IMR-90 (cell line): ENCODE measurements at regions not wholly inside any gene's neighbourhood (a gene's known extent, or its start where the extent isn't known, plus 50 kb on each side); places are given as distances from the start of the nearest gene placed in this dataset.

Experiments
- ATAC-seq: fragments of 200-7000 bp; cut with Tn5 transposase; 2 replicates; pipeline ENCODE4 v1.9.1; 2020; ENCODE audit warnings: low read depth, mild to moderate bottlenecking, moderate library complexity
- BruUV-seq: library from RNA; stranded (reverse); fragments of 400-500 nt; replicated peaks from 2 replicates; lab custom pipeline; 2021; lab: Mats Ljungman, UMichigan
- CTCF ChIA-PET: fragments of 300-600 bp; formaldehyde crosslinking; extraction: SDS; loops from one replicate; lab custom pipeline; 2021; ENCODE audit warnings: antibody characterized with exemption; lab: Yijun Ruan, JAX
- POLR2A ChIA-PET: fragments of 300-600 bp; sonication (Branson Sonifier 250); formaldehyde crosslinking; loops from one replicate; lab custom pipeline; 2022; ENCODE audit warnings: antibody characterized with exemption; ENCODE audit not compliant: unreplicated experiment; lab: Charles Lee
- DNase-seq: peaks from one replicate; pipeline ENCODE4 v3.0.0; 2013
- H2AFZ ChIP-seq: replicated peaks from 2 replicates; pipeline ENCODE3; 2013; ENCODE audit warnings: low read length, mild to moderate bottlenecking; ENCODE audit not compliant: poor library complexity
- H2AK5ac ChIP-seq: 2 replicates; pipeline ENCODE4 v1.6.1; 2013; ENCODE audit warnings: low read depth, low read length, inconsistent platforms
- H2AK9ac ChIP-seq: replicated peaks from 2 replicates; pipeline ENCODE3; 2013; ENCODE audit warnings: mild to moderate bottlenecking, low read depth, low read length, moderate library complexity; ENCODE audit not compliant: poor library complexity
- H2BK120ac ChIP-seq: 2 replicates; pipeline ENCODE4 v1.6.1; 2013; ENCODE audit warnings: low read depth, low read length, inconsistent platforms
- H2BK15ac ChIP-seq: 3 replicates; pipeline ENCODE4 v1.6.1; 2013; ENCODE audit warnings: low read depth, low read length, inconsistent platforms
- H2BK20ac ChIP-seq: 2 replicates; pipeline ENCODE4 v1.6.1; 2013; ENCODE audit warnings: low read depth, mild to moderate bottlenecking, inconsistent platforms, low read length, moderate library complexity
- H2BK5ac ChIP-seq: 2 replicates; pipeline ENCODE4 v1.6.1; 2013; ENCODE audit warnings: mild to moderate bottlenecking, low read depth, low read length, inconsistent platforms; ENCODE audit not compliant: poor library complexity, severe bottlenecking
- H3K14ac ChIP-seq: replicated peaks from 2 replicates; pipeline ENCODE4 v1.6.1; 2013; ENCODE audit warnings: low read depth, low read length, inconsistent platforms
- H3K18ac ChIP-seq: 2 replicates; pipeline ENCODE4 v1.6.1; 2013; ENCODE audit warnings: low read depth, low read length, control low read depth
- H3K23ac ChIP-seq: 2 replicates; pipeline ENCODE4 v1.6.1; 2013; ENCODE audit warnings: low read depth, low read length, inconsistent platforms
- H3K27ac ChIP-seq: 2 replicates; pipeline ENCODE4 v1.5.1; 2013; ENCODE audit warnings: mild to moderate bottlenecking, control low read depth, low read length; ENCODE audit not compliant: insufficient read depth
- H3K27me3 ChIP-seq: 2 replicates; pipeline ENCODE4 v1.6.1; 2013; ENCODE audit warnings: low read length; ENCODE audit not compliant: control insufficient read depth, insufficient read depth
- H3K36me3 ChIP-seq: 2 replicates; pipeline ENCODE4 v1.6.1; 2013; ENCODE audit warnings: low read length, mixed read lengths; ENCODE audit not compliant: control insufficient read depth, insufficient read depth
- H3K4ac ChIP-seq: 2 replicates; pipeline ENCODE4 v1.6.1; 2013; ENCODE audit warnings: low read depth, low read length, inconsistent platforms
- H3K4me1 ChIP-seq: 2 replicates; pipeline ENCODE4 v1.6.1; 2013; ENCODE audit warnings: low read length, mixed read lengths; ENCODE audit not compliant: control insufficient read depth, insufficient read depth
- H3K4me2 ChIP-seq: 2 replicates; pipeline ENCODE4 v1.6.1; 2013; ENCODE audit warnings: low read depth, mild to moderate bottlenecking, control low read depth, low read length, moderate library complexity
- H3K4me3 ChIP-seq: 2 replicates; pipeline ENCODE4 v1.5.1; 2013; ENCODE audit warnings: low read depth, mild to moderate bottlenecking, control low read depth, low read length, moderate library complexity; ENCODE audit not compliant: insufficient read depth
- H3K56ac ChIP-seq: 2 replicates; pipeline ENCODE4 v1.6.1; 2013; ENCODE audit warnings: low read length, inconsistent platforms; ENCODE audit not compliant: insufficient read depth; ENCODE audit errors: extremely low read depth
- H3K79me1 ChIP-seq, 2 experiments: 2 replicates each; pipeline ENCODE4 v1.6.1; 2013; ENCODE audit warnings: low read length in 2 of 2, inconsistent platforms in 1 of 2, low read depth in 1 of 2
- H3K9ac ChIP-seq: 2 replicates; pipeline ENCODE4 v1.6.1; 2013; ENCODE audit warnings: low read depth, low read length, control low read depth
- H3K9me1 ChIP-seq: 2 replicates; pipeline ENCODE4 v1.6.1; 2013; ENCODE audit warnings: low read length, inconsistent platforms; ENCODE audit not compliant: insufficient read depth
- H3K9me3 ChIP-seq: 2 replicates; pipeline ENCODE4 v1.6.1; 2013; ENCODE audit warnings: low read length; ENCODE audit not compliant: control insufficient read depth, insufficient read depth
- H4K20me1 ChIP-seq: 2 replicates; pipeline ENCODE4 v1.6.1; 2013; ENCODE audit warnings: low read length, inconsistent platforms; ENCODE audit not compliant: insufficient read depth
- H4K5ac ChIP-seq: 2 replicates; pipeline ENCODE4 v1.6.1; 2013; ENCODE audit warnings: mild to moderate bottlenecking, low read depth, low read length, control low read depth
- H4K8ac ChIP-seq, 2 experiments: 2 replicates each; pipeline ENCODE4 v1.6.1; 2013; ENCODE audit warnings: low read depth in 2 of 2, low read length in 2 of 2, control low read depth in 1 of 2, inconsistent platforms in 1 of 2
- H4K91ac ChIP-seq: 2 replicates; pipeline ENCODE4 v1.6.1; 2013; ENCODE audit warnings: low read depth, low read length, inconsistent platforms; ENCODE audit not compliant: insufficient read depth
- BHLHE40 ChIP-seq: fragments of 150-350 bp; IDR thresholded peaks from 2 replicates; pipeline ENCODE4 v1.6.1; 2016; ENCODE audit warnings: mild to moderate bottlenecking, low read depth, low read length
- CEBPB ChIP-seq: IDR thresholded peaks from 2 replicates; pipeline ENCODE4 v1.6.1; 2012; ENCODE audit warnings: low read depth, low read length, improper control_type of control experiment
- CHD1 ChIP-seq: IDR thresholded peaks from 2 replicates; pipeline ENCODE4 v1.6.1; 2012; ENCODE audit warnings: low read depth, low read length, improper control_type of control experiment
- FOS ChIP-seq: fragments of 150-350 bp; IDR thresholded peaks from 2 replicates; pipeline ENCODE4 v1.6.1; 2016; ENCODE audit warnings: low read depth, low read length
- MAFK ChIP-seq: IDR thresholded peaks from 2 replicates; pipeline ENCODE4 v1.6.1; 2012; ENCODE audit warnings: low read depth, low read length, improper control_type of control experiment
- MAZ ChIP-seq: IDR thresholded peaks from 2 replicates; pipeline ENCODE4 v1.6.1; 2012; ENCODE audit warnings: low read depth, mild to moderate bottlenecking, low read length, improper control_type of control experiment, moderate library complexity, borderline replicate concordance
- MXI1 ChIP-seq: IDR thresholded peaks from 2 replicates; pipeline ENCODE4 v1.6.1; 2012; ENCODE audit warnings: low read depth, mild to moderate bottlenecking, low read length, moderate library complexity, borderline replicate concordance
- NFE2L2 ChIP-seq: fragments of 150-350 bp; IDR thresholded peaks from 2 replicates; pipeline ENCODE4 v1.6.1; 2016; ENCODE audit warnings: low read depth, mild to moderate bottlenecking, low read length
- POLR2A ChIP-seq: IDR thresholded peaks from 2 replicates; pipeline ENCODE4 v1.6.1; 2012; ENCODE audit warnings: mild to moderate bottlenecking, low read depth, low read length
- RAD21 ChIP-seq: IDR thresholded peaks from 2 replicates; pipeline ENCODE4 v1.6.1; 2012; ENCODE audit warnings: low read length, improper control_type of control experiment
- RCOR1 ChIP-seq: IDR thresholded peaks from 2 replicates; pipeline ENCODE4 v1.6.1; 2012; ENCODE audit warnings: mild to moderate bottlenecking, low read length, improper control_type of control experiment; ENCODE audit not compliant: insufficient replicate concordance
- RFX5 ChIP-seq: IDR thresholded peaks from 2 replicates; pipeline ENCODE4 v1.8.0; 2012; ENCODE audit warnings: low read depth, mild to moderate bottlenecking, low read length, moderate library complexity
- SMC3 ChIP-seq: fragments of 150-350 bp; IDR thresholded peaks from 2 replicates; pipeline ENCODE4 v1.6.1; 2016; ENCODE audit warnings: low read depth, mild to moderate bottlenecking, antibody characterized with exemption, low read length, moderate library complexity
- USF2 ChIP-seq: fragments of 150-350 bp; IDR thresholded peaks from 2 replicates; pipeline ENCODE4 v1.6.1; 2017; ENCODE audit warnings: mild to moderate bottlenecking, antibody characterized with exemption, low read length, low read depth
- WGBS, 2 experiments: methylation state at CpG; one replicate each; pipeline versions ENCODE4 v1.1.5 to v1.1.7; 2013; ENCODE audit warnings: missing lambda C conversion rate in 2 of 2; ENCODE audit not compliant: insufficient read length in 1 of 2; ENCODE audit errors: extremely low coverage in 2 of 2; 5-methylcytosine and 5-hydroxymethylcytosine counted together
- dilution Hi-C: fragments of 300-500 bp; cut with HindIII; formaldehyde crosslinking; loops from one replicate; pipeline ENCODE4 v1.14.3; 2018; ENCODE audit warnings: low sequenced_read_pairs; ENCODE audit not compliant: unreplicated experiment
- in situ Hi-C: fragments of 300-500 bp; cut with MboI; formaldehyde crosslinking; loops from 3 replicates; pipeline ENCODE4 v1.14.3; 2019; ENCODE audit warnings: low sequenced_read_pairs, inconsistent platforms, mixed read lengths
- intact Hi-C: fragments of 100-400 bp; cut with micrococcal nuclease; formaldehyde crosslinking; loops from 2 replicates; pipeline ENCODE4 v1.10.0; 2022
- TF ChIP-seq, protein P1 (sequence below): conservative IDR thresholded peaks from 2 replicates; pipeline ENCODE4 v1.5.1; 2012; ENCODE audit warnings: mild to moderate bottlenecking, low read depth, low read length, improper control_type of control experiment
- TF ChIP-seq, protein P2 (sequence below): fragments of 150-350 bp; IDR thresholded peaks from 2 replicates; pipeline ENCODE4 v1.6.1; 2016; ENCODE audit warnings: low read depth, mild to moderate bottlenecking, low read length, moderate library complexity, borderline replicate concordance

GRCh38 chr5:130706696-130707095 is 458.4 kb downstream of the HINT1 start:
- H3K27me3 ChIP-seq = no peaks in the 10 kb centered on the region
- H4K20me1 ChIP-seq = no peaks in the 10 kb centered on the region
- no peak overlapping the region for H2BK20ac ChIP-seq
- no peak overlapping the region for H2AFZ ChIP-seq
- no TSS peak for BruUV-seq
- H3K56ac ChIP-seq = no peak overlapping the region
- H3K9me3 ChIP-seq = 0 out of 2 replicates have a peak, but pooled peaks cover 3% of the 10 kb centered on the region
- intact Hi-C loops (no loop called here), in situ Hi-C loops (no loop called here), dilution Hi-C loops (no loop called here)
- no peak overlapping the region for H4K91ac ChIP-seq
- H3K4me2 ChIP-seq = no peak overlapping the region
- H4K5ac ChIP-seq = no peak overlapping the region
- no peaks in the 10 kb centered on the region for H3K9me1 ChIP-seq
- H3K4me3 ChIP-seq = no peak overlapping the region
- no peak for TF ChIP-seq SMC3
- TF ChIP-seq CEBPB = no peak
- no peak for TF ChIP-seq NFE2L2
- TF ChIP-seq MXI1 = no peak
- TF ChIP-seq RCOR1 = no peak
- no peak for TF ChIP-seq USF2
- TF ChIP-seq, protein P1, sequence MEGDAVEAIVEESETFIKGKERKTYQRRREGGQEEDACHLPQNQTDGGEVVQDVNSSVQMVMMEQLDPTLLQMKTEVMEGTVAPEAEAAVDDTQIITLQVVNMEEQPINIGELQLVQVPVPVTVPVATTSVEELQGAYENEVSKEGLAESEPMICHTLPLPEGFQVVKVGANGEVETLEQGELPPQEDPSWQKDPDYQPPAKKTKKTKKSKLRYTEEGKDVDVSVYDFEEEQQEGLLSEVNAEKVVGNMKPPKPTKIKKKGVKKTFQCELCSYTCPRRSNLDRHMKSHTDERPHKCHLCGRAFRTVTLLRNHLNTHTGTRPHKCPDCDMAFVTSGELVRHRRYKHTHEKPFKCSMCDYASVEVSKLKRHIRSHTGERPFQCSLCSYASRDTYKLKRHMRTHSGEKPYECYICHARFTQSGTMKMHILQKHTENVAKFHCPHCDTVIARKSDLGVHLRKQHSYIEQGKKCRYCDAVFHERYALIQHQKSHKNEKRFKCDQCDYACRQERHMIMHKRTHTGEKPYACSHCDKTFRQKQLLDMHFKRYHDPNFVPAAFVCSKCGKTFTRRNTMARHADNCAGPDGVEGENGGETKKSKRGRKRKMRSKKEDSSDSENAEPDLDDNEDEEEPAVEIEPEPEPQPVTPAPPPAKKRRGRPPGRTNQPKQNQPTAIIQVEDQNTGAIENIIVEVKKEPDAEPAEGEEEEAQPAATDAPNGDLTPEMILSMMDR = no peak
- no peak for TF ChIP-seq RAD21
- TF ChIP-seq, protein P2, sequence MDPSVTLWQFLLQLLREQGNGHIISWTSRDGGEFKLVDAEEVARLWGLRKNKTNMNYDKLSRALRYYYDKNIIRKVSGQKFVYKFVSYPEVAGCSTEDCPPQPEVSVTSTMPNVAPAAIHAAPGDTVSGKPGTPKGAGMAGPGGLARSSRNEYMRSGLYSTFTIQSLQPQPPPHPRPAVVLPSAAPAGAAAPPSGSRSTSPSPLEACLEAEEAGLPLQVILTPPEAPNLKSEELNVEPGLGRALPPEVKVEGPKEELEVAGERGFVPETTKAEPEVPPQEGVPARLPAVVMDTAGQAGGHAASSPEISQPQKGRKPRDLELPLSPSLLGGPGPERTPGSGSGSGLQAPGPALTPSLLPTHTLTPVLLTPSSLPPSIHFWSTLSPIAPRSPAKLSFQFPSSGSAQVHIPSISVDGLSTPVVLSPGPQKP = no peak
- TF ChIP-seq MAZ = no peak
- no peak for TF ChIP-seq RFX5
- no peak for TF ChIP-seq CHD1
- no peak for TF ChIP-seq MAFK
- no peak for TF ChIP-seq FOS
- TF ChIP-seq BHLHE40 = no peak
- no peak for TF ChIP-seq POLR2A
- ATAC-seq = no peak
- H3K9ac ChIP-seq = no peak overlapping the region
- no peak overlapping the region for H2BK5ac ChIP-seq
- H3K14ac ChIP-seq = no peak overlapping the region
- H2AK5ac ChIP-seq = no peak overlapping the region
- no peak overlapping the region for H3K18ac ChIP-seq
- no CpG with 5 or more reads among the region's 5 CpGs for WGBS, 2 experiments
- H4K8ac ChIP-seq = no peak overlapping the region
- ChIA-PET CTCF (no interaction called here), POLR2A (no interaction called here)
- no peak overlapping the region for H3K23ac ChIP-seq
- no peaks in the 10 kb centered on the region for H3K4me1 ChIP-seq
- no peak overlapping the region for H3K4ac ChIP-seq
- no peaks in the 10 kb centered on the region for H3K36me3 ChIP-seq
- no peak overlapping the region for H2AK9ac ChIP-seq
- H3K27ac ChIP-seq = no peak overlapping the region
- H2BK15ac ChIP-seq = no peak overlapping the region
- no peak for DNase-seq
- H3K79me1 ChIP-seq = no peaks in the 10 kb centered on the region
- H2BK120ac ChIP-seq = no peak overlapping the region
